K562 (cell line): ENCODE measurements at regions not wholly inside any gene's neighbourhood (a gene's known extent, or its start where the extent isn't known, plus 50 kb on each side); places are given as distances from the start of the nearest gene placed in this dataset.

Source experiments
- CBFA2T2 ChIP-seq: fragments of 450-650 bp; conservative IDR thresholded peaks from 2 replicates; pipeline ENCODE4 v1.6.1; 2017; ENCODE audit warnings: mild to moderate bottlenecking
- FOXK2 ChIP-seq, 2 experiments: fragments of 450-650 bp; IDR thresholded peaks in 1 of 2; conservative IDR thresholded peaks in 1 of 2; 2 replicates each; pipeline ENCODE4 v1.6.1; 2016; ENCODE audit warnings: low read depth in 2 of 2, mild to moderate bottlenecking in 1 of 2
- JUND ChIP-seq, 2 experiments: IDR thresholded peaks; 2 replicates in 1 of 2; 3 replicates in 1 of 2; pipeline ENCODE4 v1.6.1; 2011; ENCODE audit warnings: borderline replicate concordance in 2 of 2, low read depth in 2 of 2, low read length in 2 of 2, improper control_type of control experiment in 1 of 2, missing biosample characterization in 1 of 2, missing genetic modification characterization in 1 of 2, missing genetic modification reagents in 1 of 2
- NFATC3 ChIP-seq: fragments of 450-650 bp; IDR thresholded peaks from 2 replicates; pipeline ENCODE4 v1.6.1; 2017; ENCODE audit warnings: mild to moderate bottlenecking
- SRSF3 ChIP-seq: fragments of 200-400 bp; formaldehyde crosslinking; IDR thresholded peaks from 2 replicates; pipeline ENCODE4 v1.6.1; 2016; ENCODE audit warnings: mild to moderate bottlenecking, low read length, moderate library complexity; ENCODE audit not compliant: insufficient read depth
- TBL1XR1 ChIP-seq, 2 experiments: IDR thresholded peaks; 2 replicates each; pipeline ENCODE4 v1.6.1; 2012; ENCODE audit warnings: improper control_type of control experiment in 2 of 2, low read length in 2 of 2, mild to moderate bottlenecking in 1 of 2
- TEAD1 ChIP-seq, 2 experiments: fragments of 450-650 bp in 1 of 2; sonication (generic) in 1 of 2; formaldehyde crosslinking; IDR thresholded peaks; 2 replicates each; pipeline versions ENCODE4 v1.4.0 to v1.8.0; 2020 to 2022; ENCODE audit warnings: mild to moderate bottlenecking in 2 of 2, missing genetic modification reagents in 1 of 2
- ZFX ChIP-seq: sonication (generic); formaldehyde crosslinking; IDR thresholded peaks from 2 replicates; pipeline ENCODE4 v1.8.0; 2022; ENCODE audit warnings: mild to moderate bottlenecking, missing genetic modification reagents, moderate library complexity
- ZNF133 ChIP-seq: fragments of 250-450 bp; sonication (Bioruptor Pico); IDR thresholded peaks from 2 replicates; pipeline ENCODE4 v1.4.0; 2020; ENCODE audit warnings: mild to moderate bottlenecking
- ZNF780A ChIP-seq: fragments of 250-450 bp; sonication (Bioruptor Pico); IDR thresholded peaks from 2 replicates; pipeline ENCODE4 v1.5.0; 2021; ENCODE audit warnings: mild to moderate bottlenecking
- TF ChIP-seq, protein P1 (sequence below): fragments of 450-650 bp; IDR thresholded peaks from 2 replicates; pipeline ENCODE4 v1.6.1; 2016; ENCODE audit warnings: low read depth, mild to moderate bottlenecking, moderate library complexity
- TF ChIP-seq, protein P2 (sequence below), 3 experiments: fragments of 200-800 bp in 1 of 3; sonication (Bioruptor generic) in 1 of 3; sonication (generic) in 1 of 3; formaldehyde crosslinking in 1 of 3; IDR thresholded peaks; 2 replicates each; pipeline versions ENCODE4 v1.6.1 to v1.8.0; 2016 to 2022; ENCODE audit warnings: mild to moderate bottlenecking in 2 of 3, missing compliant biosample characterization in 2 of 3, missing genetic modification characterization in 2 of 3, missing genetic modification reagents in 1 of 3
- TF ChIP-seq, protein P3 (sequence below), 2 experiments: fragments of 450-650 bp; IDR thresholded peaks; 2 replicates each; pipeline ENCODE4 v1.6.1; 2018; ENCODE audit warnings: mild to moderate bottlenecking in 2 of 2, low read depth in 1 of 2; ENCODE audit not compliant: partially characterized antibody in 2 of 2
- TF ChIP-seq, protein P4 (sequence below): IDR thresholded peaks from 2 replicates; pipeline ENCODE4 v1.6.1; 2012; ENCODE audit warnings: low read depth, low read length, improper control_type of control experiment, borderline replicate concordance
- TF ChIP-seq, protein P5 (sequence below), 2 experiments: fragments of 250-450 bp in 1 of 2; fragments of 450-650 bp in 1 of 2; sonication (Bioruptor Pico) in 1 of 2; IDR thresholded peaks; 2 replicates each; pipeline versions ENCODE4 v1.6.1 to v1.8.0; 2016 to 2021; ENCODE audit warnings: mild to moderate bottlenecking in 2 of 2, moderate library complexity in 2 of 2, missing compliant biosample characterization in 1 of 2, missing genetic modification characterization in 1 of 2
- TF ChIP-seq, protein P6 (sequence below): fragments of 250-450 bp; sonication (Bioruptor Pico); IDR thresholded peaks from 2 replicates; pipeline ENCODE4 v1.5.0; 2020; ENCODE audit warnings: mild to moderate bottlenecking, borderline replicate concordance

DNA sequence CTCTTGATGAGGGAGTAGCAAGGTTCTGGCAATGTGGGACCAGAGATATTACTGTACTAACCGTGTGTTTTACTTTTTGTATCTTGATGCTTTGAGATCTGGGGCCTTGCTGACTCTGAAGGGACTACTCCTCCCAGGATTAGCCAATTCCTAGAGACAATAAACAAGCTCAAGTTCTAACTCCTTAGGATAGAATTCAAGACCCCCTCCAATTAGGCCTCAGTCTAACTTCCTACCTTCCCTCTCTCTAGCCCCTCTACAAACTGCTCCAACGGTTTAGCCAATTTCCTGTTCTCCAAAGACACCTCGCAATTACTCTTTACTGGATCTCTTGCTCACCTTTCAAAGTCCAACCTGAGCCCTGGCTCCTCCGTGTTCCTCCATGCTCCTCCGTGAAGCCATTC lies 158.7 kb upstream of the JARID2 start (continued):
- TF ChIP-seq JUND (IDR thresholded peaks at IDR 0.05; ENCODE audit: borderline replicate concordance, low read depth, low read length) (no peak), JUND (tag; IDR thresholded peaks at IDR 0.05; ENCODE audit: borderline replicate concordance, low read depth, low read length) (no peak), TBL1XR1 (IDR thresholded peaks at IDR 0.05; ENCODE audit: low read length in 2 of 2) (no peak), FOXK2 (conservative IDR thresholded peaks at IDR 0.05 in 1 of 2, IDR thresholded peaks at IDR 0.05 in 1 of 2; ENCODE audit: low read depth in 2 of 2) (0 out of 4 replicates have a peak, but pooled peaks of 1 of the 2 experiments have one; percentile 20), ZFX (CRISPR knock-in tag) (peak; percentile 70), NFATC3 (0 out of 2 replicates have a peak, but pooled peaks have one; percentile 18), CBFA2T2 (0 out of 2 replicates have a peak, but pooled peaks have one; percentile 9), ZNF133 (CRISPR knock-in tag) (no peak), ZNF780A (CRISPR knock-in tag) (no peak), TEAD1 (CRISPR knock-in tag; IDR thresholded peaks at IDR 0.05) (no peak), SRSF3 (no peak)
- TF ChIP-seq, protein P1, sequence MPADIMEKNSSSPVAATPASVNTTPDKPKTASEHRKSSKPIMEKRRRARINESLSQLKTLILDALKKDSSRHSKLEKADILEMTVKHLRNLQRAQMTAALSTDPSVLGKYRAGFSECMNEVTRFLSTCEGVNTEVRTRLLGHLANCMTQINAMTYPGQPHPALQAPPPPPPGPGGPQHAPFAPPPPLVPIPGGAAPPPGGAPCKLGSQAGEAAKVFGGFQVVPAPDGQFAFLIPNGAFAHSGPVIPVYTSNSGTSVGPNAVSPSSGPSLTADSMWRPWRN = no peak
- TF ChIP-seq, protein P2, sequence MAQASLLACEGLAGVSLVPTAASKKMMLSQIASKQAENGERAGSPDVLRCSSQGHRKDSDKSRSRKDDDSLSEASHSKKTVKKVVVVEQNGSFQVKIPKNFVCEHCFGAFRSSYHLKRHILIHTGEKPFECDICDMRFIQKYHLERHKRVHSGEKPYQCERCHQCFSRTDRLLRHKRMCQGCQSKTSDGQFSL (CRISPR knock-in tag; IDR thresholded peaks at IDR 0.05) = no peak
- TF ChIP-seq, protein P2 (tag; IDR thresholded peaks at IDR 0.05) = no peak
- TF ChIP-seq, protein P3, sequence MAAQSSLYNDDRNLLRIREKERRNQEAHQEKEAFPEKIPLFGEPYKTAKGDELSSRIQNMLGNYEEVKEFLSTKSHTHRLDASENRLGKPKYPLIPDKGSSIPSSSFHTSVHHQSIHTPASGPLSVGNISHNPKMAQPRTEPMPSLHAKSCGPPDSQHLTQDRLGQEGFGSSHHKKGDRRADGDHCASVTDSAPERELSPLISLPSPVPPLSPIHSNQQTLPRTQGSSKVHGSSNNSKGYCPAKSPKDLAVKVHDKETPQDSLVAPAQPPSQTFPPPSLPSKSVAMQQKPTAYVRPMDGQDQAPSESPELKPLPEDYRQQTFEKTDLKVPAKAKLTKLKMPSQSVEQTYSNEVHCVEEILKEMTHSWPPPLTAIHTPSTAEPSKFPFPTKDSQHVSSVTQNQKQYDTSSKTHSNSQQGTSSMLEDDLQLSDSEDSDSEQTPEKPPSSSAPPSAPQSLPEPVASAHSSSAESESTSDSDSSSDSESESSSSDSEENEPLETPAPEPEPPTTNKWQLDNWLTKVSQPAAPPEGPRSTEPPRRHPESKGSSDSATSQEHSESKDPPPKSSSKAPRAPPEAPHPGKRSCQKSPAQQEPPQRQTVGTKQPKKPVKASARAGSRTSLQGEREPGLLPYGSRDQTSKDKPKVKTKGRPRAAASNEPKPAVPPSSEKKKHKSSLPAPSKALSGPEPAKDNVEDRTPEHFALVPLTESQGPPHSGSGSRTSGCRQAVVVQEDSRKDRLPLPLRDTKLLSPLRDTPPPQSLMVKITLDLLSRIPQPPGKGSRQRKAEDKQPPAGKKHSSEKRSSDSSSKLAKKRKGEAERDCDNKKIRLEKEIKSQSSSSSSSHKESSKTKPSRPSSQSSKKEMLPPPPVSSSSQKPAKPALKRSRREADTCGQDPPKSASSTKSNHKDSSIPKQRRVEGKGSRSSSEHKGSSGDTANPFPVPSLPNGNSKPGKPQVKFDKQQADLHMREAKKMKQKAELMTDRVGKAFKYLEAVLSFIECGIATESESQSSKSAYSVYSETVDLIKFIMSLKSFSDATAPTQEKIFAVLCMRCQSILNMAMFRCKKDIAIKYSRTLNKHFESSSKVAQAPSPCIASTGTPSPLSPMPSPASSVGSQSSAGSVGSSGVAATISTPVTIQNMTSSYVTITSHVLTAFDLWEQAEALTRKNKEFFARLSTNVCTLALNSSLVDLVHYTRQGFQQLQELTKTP (IDR thresholded peaks at IDR 0.05; ENCODE audit: low read depth in 1 of 2, partially characterized antibody in 2 of 2) = peak in 1 of 2 experiments; percentile 8
- TF ChIP-seq, protein P4, sequence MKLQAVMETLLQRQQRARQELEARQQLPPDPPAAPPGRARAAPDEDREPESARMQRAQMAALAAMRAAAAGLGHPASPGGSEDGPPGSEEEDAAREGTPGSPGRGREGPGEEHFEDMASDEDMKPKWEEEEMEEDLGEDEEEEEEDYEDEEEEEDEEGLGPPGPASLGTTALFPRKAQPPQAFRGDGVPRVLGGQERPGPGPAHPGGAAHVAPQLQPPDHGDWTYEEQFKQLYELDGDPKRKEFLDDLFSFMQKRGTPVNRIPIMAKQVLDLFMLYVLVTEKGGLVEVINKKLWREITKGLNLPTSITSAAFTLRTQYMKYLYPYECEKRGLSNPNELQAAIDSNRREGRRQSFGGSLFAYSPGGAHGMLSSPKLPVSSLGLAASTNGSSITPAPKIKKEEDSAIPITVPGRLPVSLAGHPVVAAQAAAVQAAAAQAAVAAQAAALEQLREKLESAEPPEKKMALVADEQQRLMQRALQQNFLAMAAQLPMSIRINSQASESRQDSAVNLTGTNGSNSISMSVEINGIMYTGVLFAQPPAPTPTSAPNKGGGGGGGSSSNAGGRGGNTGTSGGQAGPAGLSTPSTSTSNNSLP = no peak
- TF ChIP-seq, protein P5, sequence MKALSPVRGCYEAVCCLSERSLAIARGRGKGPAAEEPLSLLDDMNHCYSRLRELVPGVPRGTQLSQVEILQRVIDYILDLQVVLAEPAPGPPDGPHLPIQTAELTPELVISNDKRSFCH (CRISPR knock-in tag; IDR thresholded peaks at IDR 0.05) = no peak
- TF ChIP-seq, protein P5 (tag; IDR thresholded peaks at IDR 0.05) = 0 out of 2 replicates have a peak, but pooled peaks have one; percentile 31
- TF ChIP-seq, protein P6, sequence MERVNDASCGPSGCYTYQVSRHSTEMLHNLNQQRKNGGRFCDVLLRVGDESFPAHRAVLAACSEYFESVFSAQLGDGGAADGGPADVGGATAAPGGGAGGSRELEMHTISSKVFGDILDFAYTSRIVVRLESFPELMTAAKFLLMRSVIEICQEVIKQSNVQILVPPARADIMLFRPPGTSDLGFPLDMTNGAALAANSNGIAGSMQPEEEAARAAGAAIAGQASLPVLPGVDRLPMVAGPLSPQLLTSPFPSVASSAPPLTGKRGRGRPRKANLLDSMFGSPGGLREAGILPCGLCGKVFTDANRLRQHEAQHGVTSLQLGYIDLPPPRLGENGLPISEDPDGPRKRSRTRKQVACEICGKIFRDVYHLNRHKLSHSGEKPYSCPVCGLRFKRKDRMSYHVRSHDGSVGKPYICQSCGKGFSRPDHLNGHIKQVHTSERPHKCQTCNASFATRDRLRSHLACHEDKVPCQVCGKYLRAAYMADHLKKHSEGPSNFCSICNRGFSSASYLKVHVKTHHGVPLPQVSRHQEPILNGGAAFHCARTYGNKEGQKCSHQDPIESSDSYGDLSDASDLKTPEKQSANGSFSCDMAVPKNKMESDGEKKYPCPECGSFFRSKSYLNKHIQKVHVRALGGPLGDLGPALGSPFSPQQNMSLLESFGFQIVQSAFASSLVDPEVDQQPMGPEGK (CRISPR knock-in tag) = no peak
